NOMO-1 (cell line): ENCODE measurements at regions not wholly inside any gene's neighbourhood (a gene's known extent, or its start where the extent isn't known, plus 50 kb on each side); places are given as distances from the start of the nearest gene placed in this dataset.

Experiments used
- DNase-seq, 2 experiments: peaks; one replicate each; lab custom pipeline; 2025; ENCODE audit not compliant: unreplicated experiment in 2 of 2; lab: John Stamatoyannopoulos, UW

DNA sequence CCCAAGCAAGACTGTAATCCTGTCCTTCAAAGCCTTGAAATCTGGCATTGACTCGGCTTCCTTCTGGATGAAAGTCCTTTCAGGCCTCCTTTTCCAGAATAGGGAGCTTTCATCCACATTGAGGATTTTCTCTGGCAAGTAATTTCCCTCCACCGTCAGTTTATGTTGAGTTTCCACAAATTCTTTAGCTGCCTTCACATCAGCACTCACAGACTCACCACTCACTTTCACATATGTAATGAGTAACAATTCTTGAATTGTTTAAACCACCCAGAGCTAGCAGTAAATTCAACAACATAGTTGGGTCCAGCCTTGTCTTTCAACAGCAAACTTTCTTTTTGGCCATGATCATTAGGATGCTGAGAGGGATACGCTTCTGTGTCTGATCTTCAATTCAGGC, 84.3 kb upstream of the PRDM11 start:
- DNase-seq = no peak

- DNase-seq = no peak
Measured at GRCh38 chr11:45062974-45063635, 83.3 kb upstream of the PRDM11 start.

- DNase-seq = no peak
Measured at GRCh38 chr11:45063669-45064068, 82.8 kb upstream of the PRDM11 start.

GRCh38 chr11:45067966-45068365, 78.5 kb upstream of the PRDM11 start:
- DNase-seq = no peak

DNA sequence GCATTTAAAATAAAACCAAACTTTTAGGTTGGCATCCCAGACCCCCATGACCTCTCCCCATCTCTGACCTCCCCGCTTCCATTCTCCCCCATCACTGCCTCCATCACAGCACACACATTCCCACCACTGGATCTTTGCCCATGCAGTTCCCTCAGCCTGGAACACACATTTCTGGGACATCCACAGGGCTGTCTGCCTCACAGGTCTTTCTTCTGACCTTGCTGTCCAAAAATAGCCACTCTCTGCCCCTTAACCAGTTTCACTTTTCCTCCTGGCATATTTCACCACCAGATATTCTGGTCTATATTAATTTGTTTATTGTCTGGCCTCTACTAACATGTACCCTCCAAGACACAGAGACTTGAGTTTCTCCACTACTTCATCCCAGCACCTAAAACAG, 75.2 kb upstream of the PRDM11 start:
- no peak for DNase-seq

GRCh38 chr11:45073685-45074141, 72.7 kb upstream of the PRDM11 start:
- no peak for DNase-seq

DNA sequence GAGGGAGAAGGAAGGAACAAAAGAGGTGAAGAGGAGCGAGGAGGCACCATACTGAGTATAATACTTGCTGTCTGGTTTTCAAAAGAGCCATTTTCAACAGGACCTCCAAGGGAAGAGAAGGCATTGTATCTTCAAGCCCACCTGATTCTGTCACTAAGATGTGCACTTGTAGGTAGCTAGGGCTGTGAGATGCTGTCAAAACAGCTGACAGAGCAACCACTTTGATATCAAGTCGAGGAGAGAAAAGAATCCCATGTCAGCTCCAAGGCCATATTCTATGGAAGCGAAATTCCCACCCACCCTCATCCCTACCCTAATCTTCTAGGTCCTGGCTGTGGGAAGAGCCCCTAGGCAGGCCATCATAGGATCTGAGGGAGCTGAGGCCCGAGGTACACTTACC, 70.9 kb upstream of the PRDM11 start:
- no peak for DNase-seq

- no peak for DNase-seq
Measured at GRCh38 chr11:45075952-45076351, 70.5 kb upstream of the PRDM11 start.

- DNase-seq = no peak
Measured at GRCh38 chr11:45076761-45077160, 69.7 kb upstream of the PRDM11 start.

GRCh38 chr11:45078236-45079074, 68.0 kb upstream of the PRDM11 start:
- no peak for DNase-seq

- DNase-seq = peak in 1 of 2 experiments; percentile 44
Measured at GRCh38 chr11:45079075-45079444, 67.4 kb upstream of the PRDM11 start.

DNA sequence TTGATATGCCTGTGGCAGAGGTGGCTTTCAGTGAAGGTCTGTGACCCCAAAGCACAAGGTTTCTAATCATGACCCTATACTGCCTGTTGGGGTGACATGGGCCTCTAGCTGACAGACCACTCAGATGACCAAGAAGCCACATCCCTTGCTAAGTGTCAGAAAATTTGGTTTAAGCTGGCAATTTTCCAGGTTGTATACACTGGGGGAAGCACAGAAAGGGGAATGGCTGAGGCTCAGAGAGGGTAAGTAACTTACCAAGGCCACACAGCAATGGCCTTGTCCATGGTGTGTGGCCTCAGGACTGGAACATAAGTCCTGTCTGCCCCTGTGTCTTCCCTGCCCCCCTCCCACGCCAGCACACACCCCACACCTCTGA, 66.9 kb upstream of the PRDM11 start:
- DNase-seq = no peak

- peak; percentile 70 to 81 for DNase-seq
Measured at GRCh38 chr11:45079943-45080719, 66.3 kb upstream of the PRDM11 start.

GRCh38 chr11:45082744-45083543, 63.5 kb upstream of the PRDM11 start:
- peak; percentile 48 to 86 for DNase-seq

DNA sequence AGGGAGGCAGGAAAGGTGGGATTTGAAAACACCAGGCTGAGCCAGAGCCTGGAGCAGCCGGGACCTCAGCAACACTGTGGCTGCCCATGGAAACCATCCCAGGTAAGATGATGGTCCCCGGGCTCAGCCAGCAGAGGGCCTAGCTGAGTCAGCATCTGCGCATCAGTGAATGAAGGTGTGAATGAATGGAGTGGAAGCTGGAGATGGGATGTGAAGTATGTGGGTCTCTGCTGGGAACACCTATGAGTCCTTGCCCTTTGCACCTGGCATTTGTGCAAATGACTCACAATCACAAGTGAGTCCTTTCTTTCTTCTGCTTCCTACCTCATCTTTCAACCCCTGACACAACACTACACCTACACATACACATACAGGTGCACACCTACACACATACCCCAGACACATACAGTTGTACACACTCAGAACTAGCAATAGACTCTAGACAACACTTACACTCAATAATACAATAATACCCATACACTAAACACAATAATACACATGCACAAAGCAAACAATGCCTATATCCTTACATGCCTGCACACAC, 62.8 kb upstream of the PRDM11 start:
- no peak for DNase-seq

DNA sequence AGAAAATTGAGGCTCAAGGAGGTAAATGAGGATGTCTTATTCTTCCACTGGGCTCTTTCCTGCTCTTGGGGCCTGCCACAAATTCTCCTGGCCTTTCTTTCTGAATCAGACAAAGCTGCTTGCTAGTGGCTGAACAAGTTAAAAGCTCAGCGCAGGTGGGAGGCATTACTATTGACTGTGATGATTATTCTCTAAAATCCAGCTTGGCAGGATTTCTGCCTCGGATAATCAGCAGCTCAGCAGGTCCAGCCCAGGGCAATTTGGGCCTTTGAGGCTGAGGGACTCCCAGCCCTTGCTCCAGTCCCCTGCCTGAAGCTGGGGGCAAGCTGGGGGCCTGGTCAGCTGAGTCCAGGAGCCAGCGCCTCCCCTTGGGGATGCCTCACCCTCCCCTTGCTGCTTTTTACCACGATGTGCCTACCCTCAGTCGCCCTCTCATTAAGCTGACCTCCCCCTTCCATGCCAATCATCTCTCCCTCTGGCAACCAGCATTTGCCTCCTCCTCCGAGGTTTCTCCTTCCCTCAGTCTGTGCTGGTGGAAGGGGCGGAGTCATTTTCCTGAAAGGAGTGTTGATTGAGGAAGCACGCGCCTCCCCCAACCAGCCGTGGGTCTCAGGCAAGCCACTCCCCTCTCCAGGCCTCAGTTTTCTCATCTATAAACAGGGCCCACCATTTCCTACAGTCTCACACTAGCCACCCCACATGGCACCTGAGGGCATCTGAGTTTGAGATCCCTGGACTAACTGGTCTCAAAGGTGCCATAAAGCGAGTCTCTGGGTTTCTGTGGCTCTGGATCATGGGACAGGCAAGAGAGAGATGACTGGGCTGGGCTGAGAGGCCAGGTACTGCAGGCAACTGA, 60.6 kb upstream of the PRDM11 start:
- no peak for DNase-seq

DNA sequence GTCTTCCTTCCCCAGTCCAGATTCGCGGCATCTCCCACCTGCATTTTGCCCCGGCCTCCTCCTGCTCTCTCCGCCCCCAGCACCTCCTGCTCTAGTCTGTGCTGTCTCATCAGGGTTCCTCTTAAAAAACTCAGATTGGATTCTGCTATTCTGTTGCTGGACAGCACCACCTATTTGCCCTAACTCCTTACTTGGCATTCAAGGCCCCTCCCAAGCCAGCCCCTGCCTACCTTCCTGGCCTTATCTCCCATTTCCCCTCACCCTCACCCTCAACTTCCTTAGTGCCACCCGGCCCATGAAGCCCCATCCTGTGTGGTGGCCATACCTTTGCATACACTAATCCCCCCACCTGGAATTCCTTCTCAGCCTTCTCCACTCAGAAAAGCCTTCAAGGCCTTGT, 59.9 kb upstream of the PRDM11 start:
- no peak for DNase-seq

DNA sequence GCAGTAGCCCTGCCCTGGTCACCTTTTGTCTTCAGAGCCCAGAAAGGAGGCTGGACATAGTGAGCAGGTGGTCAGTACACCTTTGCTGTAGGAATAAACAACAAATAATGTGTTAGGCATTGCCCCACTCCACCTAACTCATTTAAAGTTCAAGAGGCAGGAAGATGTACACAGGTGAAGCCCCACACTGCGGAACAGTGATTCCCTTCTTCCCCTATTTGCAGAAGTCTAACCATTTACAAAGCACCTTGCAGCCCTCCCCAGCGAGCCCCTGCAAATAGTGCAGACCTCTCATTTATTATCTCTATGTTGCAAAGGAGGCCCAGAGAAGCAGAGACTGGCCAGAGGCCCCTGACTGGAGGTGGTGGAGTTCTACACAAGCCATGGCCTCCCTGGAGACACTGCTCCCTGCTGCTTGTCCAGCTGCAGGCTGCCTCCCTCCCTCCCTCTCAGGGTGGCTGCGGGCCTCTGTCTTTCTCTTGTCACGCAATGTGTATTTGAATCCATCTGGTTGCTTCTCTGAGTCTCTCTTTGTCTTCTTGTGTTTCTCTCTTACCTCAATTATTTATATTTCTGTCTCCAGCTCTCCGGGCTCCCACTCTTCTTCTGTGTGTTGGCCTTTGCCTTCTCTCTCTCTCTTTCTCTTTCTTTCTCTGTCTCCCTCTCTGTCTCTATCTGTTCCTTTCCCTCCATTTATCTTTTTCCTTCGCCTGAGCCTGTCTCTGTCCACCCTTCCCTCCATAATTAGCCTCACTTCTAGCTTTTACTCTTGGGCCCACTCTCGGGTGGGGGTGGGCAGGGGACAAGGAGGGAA, 59.1 kb upstream of the PRDM11 start:
- no peak for DNase-seq

DNA sequence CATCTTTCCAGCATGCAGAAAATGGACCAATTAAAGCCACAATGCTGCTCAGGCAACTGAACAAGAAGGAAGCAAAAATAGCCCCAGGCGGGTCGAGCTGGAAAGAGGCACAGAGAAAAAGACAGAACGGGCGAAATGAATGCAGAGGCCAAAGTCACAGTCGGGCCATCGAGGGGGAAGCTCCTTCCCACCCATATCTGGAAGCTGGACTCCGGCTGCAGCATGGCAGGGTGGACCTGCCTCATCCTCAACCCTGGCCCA, 58.6 kb upstream of the PRDM11 start:
- DNase-seq = no peak
